K562 (cell line): ENCODE measurements at regions not wholly inside any gene's neighbourhood (a gene's known extent, or its start where the extent isn't known, plus 50 kb on each side); places are given as distances from the start of the nearest gene placed in this dataset.

Experiments
- ATAC-seq: fragments of 200-7000 bp; cut with Tn5 transposase; 3 replicates; pipeline ENCODE4 v1.9.1; 2020; ENCODE audit warnings: moderate library complexity
- BruUV-seq: library from RNA; stranded (reverse); fragments of 400-500 nt; replicated peaks from 2 replicates; lab custom pipeline; 2021; lab: Mats Ljungman, UMichigan
- CTCF ChIA-PET: fragments of 300-600 bp; formaldehyde crosslinking; extraction: SDS; loops from one replicate; lab custom pipeline; 2021; ENCODE audit warnings: low intra/inter-chr PET ratio; lab: Yijun Ruan, JAX
- POLR2A ChIA-PET: fragments of 300-600, 350-650 bp; sonication (Branson Sonifier 250); formaldehyde crosslinking; extraction: SDS; loops from one replicate; lab custom pipeline; 2021; ENCODE audit warnings: antibody characterized with exemption, inconsistent platforms; lab: Yijun Ruan, JAX
- DNase-seq, 4 experiments: peaks; one replicate each; pipeline versions ENCODE4 v3.0.0 to v3.0.0-alpha.2; 2011 to 2018; ENCODE audit warnings: low spot score in 3 of 4, mixed read lengths in 3 of 4; ENCODE audit errors: extremely low read depth in 1 of 4
- FAIRE-seq: peaks from 2 replicates; lab custom pipeline; 2011; peaks lifted over from hg19 to GRCh38; lab: Jason Lieb, UNC
- H2AFZ ChIP-seq: 2 replicates; pipeline ENCODE4 v1.6.0; 2011; ENCODE audit warnings: low read depth, low read length, control low read depth, inconsistent platforms
- H3K27ac ChIP-seq: fragments of 200-600 bp; 3 replicates; pipeline ENCODE4 v1.8.0; 2011; ENCODE audit warnings: low read depth, mild to moderate bottlenecking, control low read depth, inconsistent platforms, low read length, moderate library complexity, mixed read lengths; ENCODE audit errors: extremely low read depth
- H3K27me3 ChIP-seq, 2 experiments: fragments of 300-600 bp in 1 of 2; 2 replicates in 1 of 2; 3 replicates in 1 of 2; pipeline versions ENCODE4 v1.6.0 to v1.8.0; 2011; ENCODE audit warnings: inconsistent platforms in 2 of 2, low read length in 2 of 2, mild to moderate bottlenecking in 1 of 2, mixed read lengths in 1 of 2, moderate library complexity in 1 of 2; ENCODE audit not compliant: control insufficient read depth in 2 of 2, insufficient read depth in 2 of 2
- H3K36me3 ChIP-seq: fragments of 300-600 bp; 3 replicates; pipeline ENCODE4 v1.8.0; 2011; ENCODE audit warnings: mild to moderate bottlenecking, low read length, inconsistent platforms; ENCODE audit not compliant: control insufficient read depth, insufficient read depth
- H3K4me1 ChIP-seq, 2 experiments: fragments of 200-600 bp in 1 of 2; replicated peaks in 1 of 2; 2 replicates in 1 of 2; 3 replicates in 1 of 2; pipeline versions ENCODE4 v1.5.1 to v1.8.0; 2011; ENCODE audit warnings: inconsistent platforms in 2 of 2, low read length in 2 of 2, mild to moderate bottlenecking in 1 of 2, mixed read lengths in 1 of 2, moderate library complexity in 1 of 2; ENCODE audit not compliant: control insufficient read depth in 2 of 2, insufficient read depth in 2 of 2
- H3K4me2 ChIP-seq: 2 replicates; pipeline ENCODE4 v1.6.1; 2011; ENCODE audit warnings: low read length, control low read depth, inconsistent platforms, mixed read lengths; ENCODE audit not compliant: insufficient read depth
- H3K4me3 ChIP-seq: fragments of 200-600 bp; sonication (generic), shearing (Covaris generic); 2 replicates; pipeline ENCODE4 v1.5.1; 2016; ENCODE audit warnings: control low read depth, inconsistent platforms
- H3K79me2 ChIP-seq: fragments of 200-600 bp; 3 replicates; pipeline ENCODE4 v1.8.0; 2011; ENCODE audit warnings: low read length, inconsistent platforms; ENCODE audit not compliant: control insufficient read depth, insufficient read depth
- H3K9ac ChIP-seq, 2 experiments: 2 replicates each; pipeline versions ENCODE4 v1.6.0 to v1.6.1; 2011; ENCODE audit warnings: low read depth in 2 of 2, low read length in 2 of 2, control low read depth in 1 of 2, inconsistent platforms in 1 of 2, mild to moderate bottlenecking in 1 of 2, mixed read lengths in 1 of 2; ENCODE audit not compliant: insufficient read depth in 1 of 2
- H3K9me1 ChIP-seq: one replicate; pipeline ENCODE4 v1.6.0; 2011; ENCODE audit warnings: inconsistent platforms, mild to moderate bottlenecking, low read length, moderate library complexity; ENCODE audit not compliant: control insufficient read depth, insufficient read depth
- H3K9me3 ChIP-seq: replicated peaks from 2 replicates; pipeline ENCODE4 v1.5.1; 2011; ENCODE audit warnings: low read depth, low read length, inconsistent platforms; ENCODE audit not compliant: control insufficient read depth, insufficient read depth
- H4K20me1 ChIP-seq: replicated peaks from 2 replicates; pipeline ENCODE4 v1.6.1; 2011; ENCODE audit warnings: low read length, inconsistent platforms, mixed read lengths; ENCODE audit not compliant: control insufficient read depth, insufficient read depth
- MBD2 ChIP-seq: sonication (generic); IDR thresholded peaks from 2 replicates; pipeline ENCODE4 v1.6.1; 2016; ENCODE audit warnings: low read depth, borderline replicate concordance
- MCM5 ChIP-seq: fragments of 450-650 bp; IDR thresholded peaks from 2 replicates; pipeline ENCODE4 v1.6.1; 2016; ENCODE audit warnings: low read depth
- MED1 ChIP-seq: sonication (generic); formaldehyde crosslinking; IDR thresholded peaks from 2 replicates; pipeline ENCODE4 v1.8.1; 2023; ENCODE audit warnings: missing genetic modification reagents, borderline replicate concordance
- MYC ChIP-seq, 2 experiments: fragments of 250-450 bp in 1 of 2; sonication (Bioruptor Pico) in 1 of 2; IDR thresholded peaks; 2 replicates each; pipeline versions ENCODE4 v1.5.1 to v1.6.1; 2012 to 2021; ENCODE audit warnings: low read depth in 2 of 2, borderline replicate concordance in 1 of 2, improper control_type of control experiment in 1 of 2, low read length in 1 of 2, mild to moderate bottlenecking in 1 of 2, moderate library complexity in 1 of 2
- PHB ChIP-seq: fragments of 250-450 bp; sonication (Bioruptor Pico); IDR thresholded peaks from 2 replicates; pipeline ENCODE4 v1.5.0; 2021
- SETDB1 ChIP-seq: IDR thresholded peaks from one replicate; pipeline ENCODE4 v1.6.1; 2012; ENCODE audit warnings: low read length, control low read depth, inconsistent platforms
- TBL1XR1 ChIP-seq, 2 experiments: IDR thresholded peaks; 2 replicates each; pipeline ENCODE4 v1.6.1; 2012; ENCODE audit warnings: improper control_type of control experiment in 2 of 2, low read length in 2 of 2, mild to moderate bottlenecking in 1 of 2
- TRIM24 ChIP-seq, 2 experiments: fragments of 450-650 bp; IDR thresholded peaks; 2 replicates each; pipeline ENCODE4 v1.6.1; 2016
- ZBTB17 ChIP-seq: fragments of 450-650 bp; formaldehyde crosslinking; IDR thresholded peaks from 2 replicates; pipeline ENCODE4 v1.4.0; 2020; ENCODE audit warnings: mild to moderate bottlenecking
- ZBTB2 ChIP-seq: fragments of 450-650 bp; IDR thresholded peaks from 2 replicates; pipeline ENCODE4 v1.6.1; 2016; ENCODE audit warnings: antibody characterized with exemption
- ZNF134 ChIP-seq: fragments of 250-450 bp; sonication (Bioruptor Pico); conservative IDR thresholded peaks from 2 replicates; pipeline ENCODE4 v1.4.0; 2020
- ZNF274 ChIP-seq: IDR thresholded peaks from 2 replicates; pipeline ENCODE4 v1.6.1; 2011; ENCODE audit warnings: low read depth, mild to moderate bottlenecking, low read length, moderate library complexity, borderline replicate concordance
- WGBS: fragments of 100-300 bp; shearing (Covaris generic); methylation state at CpG from one replicate; pipeline ENCODE4 v1.1.6; 2016; ENCODE audit warnings: low coverage, mixed read lengths; ENCODE audit not compliant: insufficient coverage; ENCODE audit errors: missing lambda C conversion rate; 5-methylcytosine and 5-hydroxymethylcytosine counted together
- in situ Hi-C: fragments of 300-500 bp; cut with MboI; formaldehyde crosslinking; loops from 4 replicates; pipeline ENCODE4 v1.15.0; 2018; ENCODE audit warnings: inconsistent platforms, mixed read lengths
- intact Hi-C: fragments of 100-400 bp; cut with micrococcal nuclease; formaldehyde crosslinking; loops from 2 replicates; pipeline ENCODE4 v1.14.2; 2022
- TF ChIP-seq, protein P1 (sequence below): sonication (generic); formaldehyde crosslinking; IDR thresholded peaks from 2 replicates; pipeline ENCODE4 v1.8.1; 2023; ENCODE audit warnings: missing genetic modification reagents, mild to moderate bottlenecking, borderline replicate concordance
- TF ChIP-seq, protein P2 (sequence below): fragments of 450-650 bp; IDR thresholded peaks from one replicate; pipeline ENCODE4 v1.6.1; 2018; ENCODE audit warnings: mild to moderate bottlenecking, moderate library complexity; ENCODE audit not compliant: partially characterized antibody

- Histone ChIP-seq H3K36me3 (no peaks in the 10 kb centered on the region), H3K4me2 (no peak overlapping the region), H3K27ac (no peak overlapping the region), H2AFZ (no peak overlapping the region), H4K20me1 (no peaks in the 10 kb centered on the region), H3K79me2 (no peaks in the 10 kb centered on the region), H3K4me3 (no peak overlapping the region), H3K9me1 (no peaks in the 10 kb centered on the region), H3K9ac (no peak overlapping the region), H3K27me3 (no peaks in the 10 kb centered on the region), H3K4me1 (no peaks in the 10 kb centered on the region; a peak in 1 of 5 replicates), H3K9me3 (no peaks in the 10 kb centered on the region)
- 29% methylated on average over 8 of the region's 8 CpGs for WGBS
- in situ Hi-C loops (no loop called here), intact Hi-C loops (no loop called here)
- ATAC-seq: no peak
- DNase-seq: no peak
- CTCF ChIA-PET: no interaction called here
- BruUV-seq: no TSS peak
- no peak for FAIRE-seq
- POLR2A ChIA-PET: no interaction called here
- TF ChIP-seq SETDB1 (no peak), MED1 (no peak), ZBTB17 (CRISPR knock-in tag) (no peak), MYC (IDR thresholded peaks at IDR 0.05; ENCODE audit: low read depth, low read length) (no peak), MYC (CRISPR knock-in tag; IDR thresholded peaks at IDR 0.05; ENCODE audit: borderline replicate concordance, low read depth) (no peak), MCM5 (no peak), PHB (CRISPR knock-in tag) (no peak), ZNF274 (no peak), MBD2 (no peak), ZBTB2 (no peak), TRIM24 (IDR thresholded peaks at IDR 0.05) (no peak), TBL1XR1 (IDR thresholded peaks at IDR 0.05; ENCODE audit: low read length in 2 of 2) (no peak), ZNF134 (CRISPR knock-in tag) (no peak)
- TF ChIP-seq, protein P1, sequence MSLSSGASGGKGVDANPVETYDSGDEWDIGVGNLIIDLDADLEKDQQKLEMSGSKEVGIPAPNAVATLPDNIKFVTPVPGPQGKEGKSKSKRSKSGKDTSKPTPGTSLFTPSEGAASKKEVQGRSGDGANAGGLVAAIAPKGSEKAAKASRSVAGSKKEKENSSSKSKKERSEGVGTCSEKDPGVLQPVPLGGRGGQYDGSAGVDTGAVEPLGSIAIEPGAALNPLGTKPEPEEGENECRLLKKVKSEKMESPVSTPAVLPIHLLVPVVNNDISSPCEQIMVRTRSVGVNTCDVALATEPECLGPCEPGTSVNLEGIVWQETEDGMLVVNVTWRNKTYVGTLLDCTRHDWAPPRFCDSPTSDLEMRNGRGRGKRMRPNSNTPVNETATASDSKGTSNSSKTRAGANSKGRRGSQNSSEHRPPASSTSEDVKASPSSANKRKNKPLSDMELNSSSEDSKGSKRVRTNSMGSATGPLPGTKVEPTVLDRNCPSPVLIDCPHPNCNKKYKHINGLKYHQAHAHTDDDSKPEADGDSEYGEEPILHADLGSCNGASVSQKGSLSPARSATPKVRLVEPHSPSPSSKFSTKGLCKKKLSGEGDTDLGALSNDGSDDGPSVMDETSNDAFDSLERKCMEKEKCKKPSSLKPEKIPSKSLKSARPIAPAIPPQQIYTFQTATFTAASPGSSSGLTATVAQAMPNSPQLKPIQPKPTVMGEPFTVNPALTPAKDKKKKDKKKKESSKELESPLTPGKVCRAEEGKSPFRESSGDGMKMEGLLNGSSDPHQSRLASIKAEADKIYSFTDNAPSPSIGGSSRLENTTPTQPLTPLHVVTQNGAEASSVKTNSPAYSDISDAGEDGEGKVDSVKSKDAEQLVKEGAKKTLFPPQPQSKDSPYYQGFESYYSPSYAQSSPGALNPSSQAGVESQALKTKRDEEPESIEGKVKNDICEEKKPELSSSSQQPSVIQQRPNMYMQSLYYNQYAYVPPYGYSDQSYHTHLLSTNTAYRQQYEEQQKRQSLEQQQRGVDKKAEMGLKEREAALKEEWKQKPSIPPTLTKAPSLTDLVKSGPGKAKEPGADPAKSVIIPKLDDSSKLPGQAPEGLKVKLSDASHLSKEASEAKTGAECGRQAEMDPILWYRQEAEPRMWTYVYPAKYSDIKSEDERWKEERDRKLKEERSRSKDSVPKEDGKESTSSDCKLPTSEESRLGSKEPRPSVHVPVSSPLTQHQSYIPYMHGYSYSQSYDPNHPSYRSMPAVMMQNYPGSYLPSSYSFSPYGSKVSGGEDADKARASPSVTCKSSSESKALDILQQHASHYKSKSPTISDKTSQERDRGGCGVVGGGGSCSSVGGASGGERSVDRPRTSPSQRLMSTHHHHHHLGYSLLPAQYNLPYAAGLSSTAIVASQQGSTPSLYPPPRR: no peak
- TF ChIP-seq, protein P2, sequence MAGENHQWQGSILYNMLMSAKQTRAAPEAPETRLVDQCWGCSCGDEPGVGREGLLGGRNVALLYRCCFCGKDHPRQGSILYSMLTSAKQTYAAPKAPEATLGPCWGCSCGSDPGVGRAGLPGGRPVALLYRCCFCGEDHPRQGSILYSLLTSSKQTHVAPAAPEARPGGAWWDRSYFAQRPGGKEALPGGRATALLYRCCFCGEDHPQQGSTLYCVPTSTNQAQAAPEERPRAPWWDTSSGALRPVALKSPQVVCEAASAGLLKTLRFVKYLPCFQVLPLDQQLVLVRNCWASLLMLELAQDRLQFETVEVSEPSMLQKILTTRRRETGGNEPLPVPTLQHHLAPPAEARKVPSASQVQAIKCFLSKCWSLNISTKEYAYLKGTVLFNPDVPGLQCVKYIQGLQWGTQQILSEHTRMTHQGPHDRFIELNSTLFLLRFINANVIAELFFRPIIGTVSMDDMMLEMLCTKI: no peak
Observed at GRCh38 chr6:144661116-144661806, 376.1 kb downstream of the UTRN start.
